Liver (tissue), 8 donors: ENCODE measurements at regions not wholly inside any gene's neighbourhood (a gene's known extent, or its start where the extent isn't known, plus 50 kb on each side); places are given as distances from the start of the nearest gene placed in this dataset.
"Not testable (repeated sequence)": the region's sequence is repeated elsewhere in the genome, so short reads cannot be mapped to it uniquely, and the experiment has no call there.

Experiments
- DNase-seq: peaks from one replicate; pipeline ENCODE4 v3.0.0-alpha.2; 2017; ENCODE audit warnings: low spot score
- H3K27ac ChIP-seq, 2 donors: one replicate each; pipeline ENCODE4 v1.7.0; 2013; ENCODE audit warnings: inconsistent platforms in 2 of 2, low read length in 2 of 2, control low read depth in 1 of 2, low read depth in 1 of 2, mild to moderate bottlenecking in 1 of 2
- H3K27me3 ChIP-seq, 4 donors: one replicate each; pipeline versions ENCODE4 v1.6.1 to v1.7.0; 2013; ENCODE audit warnings: low read length in 3 of 4, inconsistent platforms in 1 of 4, mild to moderate bottlenecking in 1 of 4, moderate library complexity in 1 of 4; ENCODE audit not compliant: control insufficient read depth in 4 of 4, insufficient read depth in 4 of 4
- H3K36me3 ChIP-seq, 4 donors: one replicate each; pipeline versions ENCODE4 v1.6.1 to v1.7.0; 2013; ENCODE audit warnings: low read length in 3 of 4, mild to moderate bottlenecking in 3 of 4, low read depth in 1 of 4, moderate library complexity in 1 of 4; ENCODE audit not compliant: control insufficient read depth in 4 of 4, insufficient read depth in 3 of 4
- H3K4me1 ChIP-seq, 4 donors: one replicate each; pipeline versions ENCODE4 v1.6.1 to v1.7.0; 2013; ENCODE audit warnings: low read length in 3 of 4, mild to moderate bottlenecking in 3 of 4, moderate library complexity in 1 of 4; ENCODE audit not compliant: control insufficient read depth in 4 of 4, insufficient read depth in 4 of 4
- H3K4me3 ChIP-seq, 3 donors: one replicate each; pipeline versions ENCODE4 v1.6.1 to v1.7.0; 2013; ENCODE audit warnings: low read length in 3 of 3, control low read depth in 1 of 3, low read depth in 1 of 3, mild to moderate bottlenecking in 1 of 3
- H3K9ac ChIP-seq, 2 donors: one replicate each; pipeline ENCODE4 v1.7.0; 2013; ENCODE audit warnings: low read length in 2 of 2, mild to moderate bottlenecking in 2 of 2, moderate library complexity in 2 of 2, control low read depth in 1 of 2, low read depth in 1 of 2
- H3K9me3 ChIP-seq, 4 donors: one replicate each; pipeline versions ENCODE4 v1.6.1 to v1.7.0; 2013; ENCODE audit warnings: low read length in 3 of 4; ENCODE audit not compliant: control insufficient read depth in 4 of 4
- ATF3 ChIP-seq: IDR thresholded peaks from 2 replicates; pipeline ENCODE4 v1.6.1; 2016; ENCODE audit warnings: antibody characterized with exemption
- EGR1 ChIP-seq, 2 donors: IDR thresholded peaks; 2 replicates each; pipeline ENCODE4 v1.6.1; 2016 to 2018; ENCODE audit warnings: antibody characterized with exemption in 2 of 2, low read depth in 2 of 2
- FOXA1 ChIP-seq: IDR thresholded peaks from 2 replicates; pipeline ENCODE4 v1.6.1; 2016; ENCODE audit warnings: antibody characterized with exemption
- FOXA2 ChIP-seq: IDR thresholded peaks from 2 replicates; pipeline ENCODE4 v1.6.1; 2016; ENCODE audit warnings: antibody characterized with exemption
- GABPA ChIP-seq, 2 donors: IDR thresholded peaks in 1 of 2; conservative IDR thresholded peaks in 1 of 2; 2 replicates each; pipeline ENCODE4 v1.6.1; 2016; ENCODE audit warnings: antibody characterized with exemption in 2 of 2, mild to moderate bottlenecking in 1 of 2, moderate library complexity in 1 of 2
- HNF4A ChIP-seq, 2 donors: conservative IDR thresholded peaks; 2 replicates each; pipeline ENCODE4 v1.6.1; 2016; ENCODE audit warnings: antibody characterized with exemption in 2 of 2, mild to moderate bottlenecking in 2 of 2
- HNF4G ChIP-seq: IDR thresholded peaks from 2 replicates; pipeline ENCODE4 v1.6.1; 2016; ENCODE audit warnings: antibody characterized with exemption
- JUND ChIP-seq, 2 donors: IDR thresholded peaks; 2 replicates each; pipeline ENCODE4 v1.6.1; 2016; ENCODE audit warnings: antibody characterized with exemption in 2 of 2
- NR2F2 ChIP-seq: IDR thresholded peaks from 2 replicates; pipeline ENCODE4 v1.6.1; 2016; ENCODE audit warnings: antibody characterized with exemption
- RAD21 ChIP-seq, 2 donors: IDR thresholded peaks; 2 replicates each; pipeline ENCODE4 v1.6.1; 2016; ENCODE audit warnings: antibody characterized with exemption in 2 of 2, mild to moderate bottlenecking in 2 of 2
- REST ChIP-seq: IDR thresholded peaks from 2 replicates; pipeline ENCODE4 v1.6.1; 2016; ENCODE audit warnings: antibody characterized with exemption, mild to moderate bottlenecking
- RXRA ChIP-seq, 2 donors: IDR thresholded peaks; 2 replicates each; pipeline ENCODE4 v1.6.1; 2017 to 2018; ENCODE audit warnings: antibody characterized with exemption in 2 of 2, mild to moderate bottlenecking in 1 of 2
- SP1 ChIP-seq: IDR thresholded peaks from 2 replicates; pipeline ENCODE4 v1.6.1; 2018; ENCODE audit warnings: antibody characterized with exemption, mild to moderate bottlenecking
- TAF1 ChIP-seq: conservative IDR thresholded peaks from 2 replicates; pipeline ENCODE4 v1.6.1; 2016; ENCODE audit warnings: antibody characterized with exemption, mild to moderate bottlenecking
- YY1 ChIP-seq: IDR thresholded peaks from 2 replicates; pipeline ENCODE4 v1.6.1; 2016; ENCODE audit warnings: antibody characterized with exemption, mild to moderate bottlenecking
- WGBS: extraction: QIAGEN DNeasy Blood & Tissue Kit; methylation state at CpG from one replicate; pipeline ENCODE4 v1.1.7; 2013; 5-methylcytosine and 5-hydroxymethylcytosine counted together
- TF ChIP-seq, protein P1 (sequence below): IDR thresholded peaks from 2 replicates; pipeline ENCODE4 v1.6.1; 2016; ENCODE audit warnings: antibody characterized with exemption
- TF ChIP-seq, protein P2 (sequence below): IDR thresholded peaks from 2 replicates; pipeline ENCODE4 v1.6.1; 2016; ENCODE audit warnings: antibody characterized with exemption
- TF ChIP-seq, protein P3 (sequence below): fragments of 150-350 bp; IDR thresholded peaks from 2 replicates; pipeline ENCODE4 v1.5.1; 2017; ENCODE audit warnings: improper control_type of control experiment, low read depth, low read length; ENCODE audit not compliant: missing input control
- donor health status: healthy.
- donor health status: healthy.
- donor health status: healthy.
- donor health status: healthy.
- donor health status: healthy.

GRCh38 chr14:83006121-83006670, 1472.5 kb upstream of the SEL1L start:
- no peaks in the 10 kb centered on the region for H3K27me3 ChIP-seq
- no peaks in the 10 kb centered on the region for H3K4me1 ChIP-seq
- H3K27ac ChIP-seq: no peak overlapping the region
- H3K4me3 ChIP-seq: no peak overlapping the region
- TF ChIP-seq EGR1 (IDR thresholded peaks at IDR 0.05; ENCODE audit: low read depth in 2 of 2) (no peak), NR2F2 (no peak), GABPA (IDR thresholded peaks at IDR 0.05 in 1 of 2, conservative IDR thresholded peaks at IDR 0.05 in 1 of 2) (no peak), YY1 (no peak), TAF1 (no peak), REST (no peak), RAD21 (IDR thresholded peaks at IDR 0.05) (no peak), RXRA (IDR thresholded peaks at IDR 0.05) (no peak), FOXA1 (no peak), HNF4A (conservative IDR thresholded peaks at IDR 0.05) (no peak), JUND (IDR thresholded peaks at IDR 0.05) (no peak), SP1 (no peak), HNF4G (no peak), ATF3 (no peak), FOXA2 (no peak)
- TF ChIP-seq, protein P1, sequence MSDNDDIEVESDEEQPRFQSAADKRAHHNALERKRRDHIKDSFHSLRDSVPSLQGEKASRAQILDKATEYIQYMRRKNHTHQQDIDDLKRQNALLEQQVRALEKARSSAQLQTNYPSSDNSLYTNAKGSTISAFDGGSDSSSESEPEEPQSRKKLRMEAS: no peak
- TF ChIP-seq, protein P2, sequence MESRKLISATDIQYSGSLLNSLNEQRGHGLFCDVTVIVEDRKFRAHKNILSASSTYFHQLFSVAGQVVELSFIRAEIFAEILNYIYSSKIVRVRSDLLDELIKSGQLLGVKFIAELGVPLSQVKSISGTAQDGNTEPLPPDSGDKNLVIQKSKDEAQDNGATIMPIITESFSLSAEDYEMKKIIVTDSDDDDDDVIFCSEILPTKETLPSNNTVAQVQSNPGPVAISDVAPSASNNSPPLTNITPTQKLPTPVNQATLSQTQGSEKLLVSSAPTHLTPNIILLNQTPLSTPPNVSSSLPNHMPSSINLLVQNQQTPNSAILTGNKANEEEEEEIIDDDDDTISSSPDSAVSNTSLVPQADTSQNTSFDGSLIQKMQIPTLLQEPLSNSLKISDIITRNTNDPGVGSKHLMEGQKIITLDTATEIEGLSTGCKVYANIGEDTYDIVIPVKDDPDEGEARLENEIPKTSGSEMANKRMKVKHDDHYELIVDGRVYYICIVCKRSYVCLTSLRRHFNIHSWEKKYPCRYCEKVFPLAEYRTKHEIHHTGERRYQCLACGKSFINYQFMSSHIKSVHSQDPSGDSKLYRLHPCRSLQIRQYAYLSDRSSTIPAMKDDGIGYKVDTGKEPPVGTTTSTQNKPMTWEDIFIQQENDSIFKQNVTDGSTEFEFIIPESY: no peak
- TF ChIP-seq, protein P3, sequence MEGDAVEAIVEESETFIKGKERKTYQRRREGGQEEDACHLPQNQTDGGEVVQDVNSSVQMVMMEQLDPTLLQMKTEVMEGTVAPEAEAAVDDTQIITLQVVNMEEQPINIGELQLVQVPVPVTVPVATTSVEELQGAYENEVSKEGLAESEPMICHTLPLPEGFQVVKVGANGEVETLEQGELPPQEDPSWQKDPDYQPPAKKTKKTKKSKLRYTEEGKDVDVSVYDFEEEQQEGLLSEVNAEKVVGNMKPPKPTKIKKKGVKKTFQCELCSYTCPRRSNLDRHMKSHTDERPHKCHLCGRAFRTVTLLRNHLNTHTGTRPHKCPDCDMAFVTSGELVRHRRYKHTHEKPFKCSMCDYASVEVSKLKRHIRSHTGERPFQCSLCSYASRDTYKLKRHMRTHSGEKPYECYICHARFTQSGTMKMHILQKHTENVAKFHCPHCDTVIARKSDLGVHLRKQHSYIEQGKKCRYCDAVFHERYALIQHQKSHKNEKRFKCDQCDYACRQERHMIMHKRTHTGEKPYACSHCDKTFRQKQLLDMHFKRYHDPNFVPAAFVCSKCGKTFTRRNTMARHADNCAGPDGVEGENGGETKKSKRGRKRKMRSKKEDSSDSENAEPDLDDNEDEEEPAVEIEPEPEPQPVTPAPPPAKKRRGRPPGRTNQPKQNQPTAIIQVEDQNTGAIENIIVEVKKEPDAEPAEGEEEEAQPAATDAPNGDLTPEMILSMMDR: no peak
- H3K9me3 ChIP-seq: no peaks in the 10 kb centered on the region
- no peak for DNase-seq
- H3K36me3 ChIP-seq: no peaks in the 10 kb centered on the region
- 38% methylated on average over 1 of the region's 1 CpG for WGBS
- H3K9ac ChIP-seq: no peak overlapping the region

GRCh38 chr14:83007052-83007451, 1473.4 kb upstream of the SEL1L start:
- not testable (repeated sequence) for H3K4me1 ChIP-seq, H3K36me3 ChIP-seq, H3K9ac ChIP-seq, H3K27me3 ChIP-seq, H3K27ac ChIP-seq, DNase-seq, H3K9me3 ChIP-seq, H3K4me3 ChIP-seq
- WGBS: 94% methylated on average over 7 of the region's 7 CpGs
